Cardiac muscle cell (in vitro differentiated cells and primary cell): ENCODE measurements at regions not wholly inside any gene's neighbourhood (a gene's known extent, or its start where the extent isn't known, plus 50 kb on each side); places are given as distances from the start of the nearest gene placed in this dataset.
"Not testable (repeated sequence)": the region's sequence is repeated elsewhere in the genome, so short reads cannot be mapped to it uniquely, and the experiment has no call there.

Source experiments
- DNase-seq, 2 donors: peaks; one replicate each; pipeline versions ENCODE4 v3.0.0 to v3.0.0-alpha.2; 2010 to 2017; ENCODE audit warnings: low read depth in 1 of 2, low spot score in 1 of 2
- H3K27ac ChIP-seq: fragments of 200-600 bp; sonication (generic); 2 replicates; pipeline ENCODE4 v1.5.1; 2016
- H3K27me3 ChIP-seq: fragments of 200-600 bp; sonication (generic); 2 replicates; pipeline ENCODE4 v1.6.0; 2016; ENCODE audit warnings: control low read depth
- H3K36me3 ChIP-seq: fragments of 200-600 bp; sonication (generic); 2 replicates; pipeline ENCODE4 v1.5.1; 2016; ENCODE audit warnings: control low read depth
- H3K4me1 ChIP-seq: fragments of 200-600 bp; sonication (generic); 2 replicates; pipeline ENCODE4 v1.8.1; 2017; ENCODE audit warnings: low read depth, mild to moderate bottlenecking, mixed run types
- H3K4me3 ChIP-seq: fragments of 200-600 bp; sonication (generic); 2 replicates; pipeline ENCODE4 v1.5.1; 2016; ENCODE audit warnings: mild to moderate bottlenecking
- H3K9me3 ChIP-seq: fragments of 200-600 bp; sonication (generic); 2 replicates; pipeline ENCODE4 v1.5.1; 2017; ENCODE audit warnings: low read depth, mild to moderate bottlenecking, control low read depth
- CTCF ChIP-seq: IDR thresholded peaks from 2 replicates; pipeline ENCODE4 v1.5.1; 2012; ENCODE audit warnings: low read depth, mild to moderate bottlenecking, low read length

- no peak overlapping the region for H3K27ac ChIP-seq
- no peak for TF ChIP-seq CTCF
- H3K27me3 ChIP-seq: no peaks in the 10 kb centered on the region
- H3K36me3 ChIP-seq: no peaks in the 10 kb centered on the region
- no peaks in the 10 kb centered on the region for H3K9me3 ChIP-seq
- DNase-seq: no peak
- peaks cover 3% of the 10 kb centered on the region for H3K4me1 ChIP-seq
- no peak overlapping the region for H3K4me3 ChIP-seq
Measured at GRCh38 chr7:131826960-131827359, 270.5 kb upstream of the PODXL start.

GRCh38 chr7:131823961-131824440 is 267.6 kb upstream of the PODXL start:
- H3K27me3 ChIP-seq, H3K36me3 ChIP-seq, H3K4me3 ChIP-seq, H3K27ac ChIP-seq, H3K4me1 ChIP-seq, DNase-seq, H3K9me3 ChIP-seq: not testable (repeated sequence)

GRCh38 chr7:131819891-131820290 is 263.5 kb upstream of the PODXL start:
- Histone ChIP-seq H3K27ac (no peak overlapping the region), H3K27me3 (no peaks in the 10 kb centered on the region), H3K36me3 (no peaks in the 10 kb centered on the region), H3K4me3 (no peak overlapping the region), H3K4me1 (no peaks in the 10 kb centered on the region), H3K9me3 (no peaks in the 10 kb centered on the region)
- no peak for DNase-seq
- TF ChIP-seq CTCF: no peak

- H3K4me1 ChIP-seq: no peaks in the 10 kb centered on the region
- TF ChIP-seq CTCF: no peak
- no peaks in the 10 kb centered on the region for H3K27me3 ChIP-seq
- no peaks in the 10 kb centered on the region for H3K9me3 ChIP-seq
- DNase-seq: no peak
- H3K27ac ChIP-seq: no peak overlapping the region
- H3K36me3 ChIP-seq: no peaks in the 10 kb centered on the region
- no peak overlapping the region for H3K4me3 ChIP-seq
Measured at GRCh38 chr7:131816391-131817007, 260.1 kb upstream of the PODXL start.

GRCh38 chr7:131808736-131809135 is 252.3 kb upstream of the PODXL start:
- Histone ChIP-seq H3K36me3 (no peaks in the 10 kb centered on the region), H3K27me3 (no peaks in the 10 kb centered on the region), H3K27ac (no peak overlapping the region), H3K9me3 (no peaks in the 10 kb centered on the region), H3K4me1 (no peaks in the 10 kb centered on the region), H3K4me3 (no peak overlapping the region)
- DNase-seq: no peak
- TF ChIP-seq CTCF: no peak

- H3K9me3 ChIP-seq, H3K4me3 ChIP-seq, H3K36me3 ChIP-seq, H3K27me3 ChIP-seq, H3K4me1 ChIP-seq, H3K27ac ChIP-seq, DNase-seq: not testable (repeated sequence)
Measured at GRCh38 chr7:131808156-131808555, 251.7 kb upstream of the PODXL start.

GRCh38 chr7:131803816-131804215 is 247.4 kb upstream of the PODXL start:
- Histone ChIP-seq H3K9me3 (no peaks in the 10 kb centered on the region), H3K27me3 (no peaks in the 10 kb centered on the region), H3K36me3 (no peaks in the 10 kb centered on the region), H3K27ac (no peak overlapping the region), H3K4me1 (no peaks in the 10 kb centered on the region), H3K4me3 (no peak overlapping the region)
- no peak for TF ChIP-seq CTCF
- DNase-seq: no peak
